ENCODE measurements at regions not wholly inside any gene's neighbourhood (a gene's known extent, or its start where the extent isn't known, plus 50 kb on each side); places are given as distances from the start of the nearest gene placed in this dataset.
"Not testable (repeated sequence)": the region's sequence is repeated elsewhere in the genome, so short reads cannot be mapped to it uniquely, and the experiment has no call there.

- TF ChIP-seq L3MBTL2 (IDR thresholded peaks at IDR 0.05) = peak; percentile 78
- TF ChIP-seq SMARCE1 (IDR thresholded peaks at IDR 0.05) = peak; percentile 38; the same call in 1 of the 2 replicates
- peak; percentile 68; the same call in 1 of the 2 replicates for TF ChIP-seq HDAC8 (tag; IDR thresholded peaks at IDR 0.05)
- TF ChIP-seq SMARCA4 (IDR thresholded peaks at IDR 0.05) = peak; percentile 29; the same call in 1 of the 2 replicates
- TF ChIP-seq ATF1 (CRISPR knock-in tag; IDR thresholded peaks at IDR 0.05) = not testable (repeated sequence)
- peak; percentile 58; the same call in 1 of the 2 replicates for TF ChIP-seq ATF1 (tag; IDR thresholded peaks at IDR 0.05)
- TF ChIP-seq GABPA (tag; conservative IDR thresholded peaks at IDR 0.05; ENCODE audit: low read depth) = peak; percentile 46
- peak in 1 of 3 experiments; percentile 53; a peak in 1 of 6 replicates for TF ChIP-seq ZBTB11 (CRISPR knock-in tag; IDR thresholded peaks at IDR 0.05)
- 0 out of 2 replicates have a peak, but pooled peaks have one; percentile 1 for TF ChIP-seq PTRF (tag; IDR thresholded peaks at IDR 0.05)
- TF ChIP-seq ZNF395 (CRISPR knock-in tag; IDR thresholded peaks at IDR 0.05) = peak; percentile 79; the same call in 1 of the 2 replicates
- TF ChIP-seq ARID1B (IDR thresholded peaks at IDR 0.05) = 0 out of 2 replicates have a peak, but pooled peaks have one; percentile 55
- 0 out of 2 replicates have a peak, but pooled peaks have one; percentile 25 for TF ChIP-seq MEF2D (tag; conservative IDR thresholded peaks at IDR 0.05; ENCODE audit: low read depth)
- TF ChIP-seq DPF2 (IDR thresholded peaks at IDR 0.05) = 0 out of 2 replicates have a peak, but pooled peaks have one; percentile 29
These were observed 148.1 kb upstream of the ZNF469 start (continued) for GRCh38 chr16:88234421-88235271.

Data from K562 (cell line).